ENCODE measurements at regions not wholly inside any gene's neighbourhood (a gene's known extent, or its start where the extent isn't known, plus 50 kb on each side); places are given as distances from the start of the nearest gene placed in this dataset.

GRCh38 chr5:93163010-93163663, 417.9 kb downstream of the NR2F1-AS1 start:
- DNase-seq (ENCODE audit: low read depth in 1 of 2, low spot score in 1 of 2) = no peak
- Histone ChIP-seq H3K27me3 (ENCODE audit: insufficient read depth, poor library complexity, severe bottlenecking) (no peaks in the 10 kb centered on the region), H3K27ac (replicated peaks) (no peak overlapping the region), H3K4me3 (replicated peaks; ENCODE audit: insufficient read depth, low read length) (no peak overlapping the region)
- TF ChIP-seq POLR2AphosphoS5 (IDR thresholded peaks at IDR 0.05; ENCODE audit: low read depth) (no peak), SPI1 (IDR thresholded peaks at IDR 0.05; ENCODE audit: borderline replicate concordance, low read depth) (no peak), CTCF (IDR thresholded peaks at IDR 0.05; ENCODE audit: insufficient read depth, low read length) (no peak), REST (IDR thresholded peaks at IDR 0.05; ENCODE audit: insufficient replicate concordance, low read depth) (no peak), GABPA (IDR thresholded peaks at IDR 0.05; ENCODE audit: low read depth) (no peak)

GRCh38 chr5:93161661-93162654, 419.1 kb downstream of the NR2F1-AS1 start:
- DNase-seq (ENCODE audit: low read depth in 1 of 2, low spot score in 1 of 2) = no peak
- H3K27ac ChIP-seq (replicated peaks) = no peak overlapping the region
- no peak overlapping the region for H3K4me3 ChIP-seq (replicated peaks; ENCODE audit: insufficient read depth, low read length)
- TF ChIP-seq REST (IDR thresholded peaks at IDR 0.05; ENCODE audit: insufficient replicate concordance, low read depth) = no peak
- TF ChIP-seq GABPA (IDR thresholded peaks at IDR 0.05; ENCODE audit: low read depth) = no peak
- TF ChIP-seq CTCF (IDR thresholded peaks at IDR 0.05; ENCODE audit: insufficient read depth, low read length) = no peak
- TF ChIP-seq SPI1 (IDR thresholded peaks at IDR 0.05; ENCODE audit: borderline replicate concordance, low read depth) = no peak
- TF ChIP-seq POLR2AphosphoS5 (IDR thresholded peaks at IDR 0.05; ENCODE audit: low read depth) = no peak
- H3K27me3 ChIP-seq (ENCODE audit: insufficient read depth, poor library complexity, severe bottlenecking) = no peaks in the 10 kb centered on the region

- no peaks in the 10 kb centered on the region for H3K27me3 ChIP-seq (ENCODE audit: insufficient read depth, poor library complexity, severe bottlenecking)
- TF ChIP-seq REST (IDR thresholded peaks at IDR 0.05; ENCODE audit: insufficient replicate concordance, low read depth) (no peak), CTCF (IDR thresholded peaks at IDR 0.05; ENCODE audit: insufficient read depth, low read length) (no peak), GABPA (IDR thresholded peaks at IDR 0.05; ENCODE audit: low read depth) (no peak), POLR2AphosphoS5 (IDR thresholded peaks at IDR 0.05; ENCODE audit: low read depth) (no peak), SPI1 (IDR thresholded peaks at IDR 0.05; ENCODE audit: borderline replicate concordance, low read depth) (no peak)
- H3K27ac ChIP-seq (replicated peaks) = no peak overlapping the region
- H3K4me3 ChIP-seq (replicated peaks; ENCODE audit: insufficient read depth, low read length) = no peak overlapping the region
- DNase-seq (ENCODE audit: low read depth in 1 of 2, low spot score in 1 of 2) = no peak
These were observed 422.2 kb downstream of the NR2F1-AS1 start for GRCh38 chr5:93158841-93159240.

Measured in HL-60 (cell line).